Chondrocyte (in vitro differentiated cells): ENCODE measurements at regions not wholly inside any gene's neighbourhood (a gene's known extent, or its start where the extent isn't known, plus 50 kb on each side); places are given as distances from the start of the nearest gene placed in this dataset.

ENCODE experiments used
- DNase-seq: peaks from one replicate; pipeline ENCODE4 v3.0.0; 2021; ENCODE audit warnings: mixed read lengths, low spot score
- H3K27ac Mint-ChIP-seq: one replicate; pipeline ENCODE4 v1.8.0; 2021; ENCODE audit warnings: mild to moderate bottlenecking, moderate library complexity, mixed read lengths; ENCODE audit not compliant: unreplicated experiment
- H3K27me3 Mint-ChIP-seq: 2 replicates; pipeline ENCODE4 v1.8.0; 2021; ENCODE audit warnings: low read depth, mixed read lengths
- H3K36me3 Mint-ChIP-seq: 2 replicates; pipeline ENCODE4 v1.8.0; 2021; ENCODE audit warnings: low read depth, mixed read lengths
- H3K4me1 Mint-ChIP-seq: 2 replicates; pipeline ENCODE4 v1.8.0; 2021; ENCODE audit warnings: low read depth, mild to moderate bottlenecking, mixed read lengths
- H3K4me3 Mint-ChIP-seq: one replicate; pipeline ENCODE4 v1.8.0; 2021; ENCODE audit warnings: mild to moderate bottlenecking, moderate library complexity, mixed read lengths; ENCODE audit not compliant: unreplicated experiment
- H3K9me3 Mint-ChIP-seq: 2 replicates; pipeline ENCODE4 v1.8.0; 2021; ENCODE audit warnings: low read depth, mixed read lengths
- TF ChIP-seq, protein P1 (sequence below): fragments of 200-600 bp; sonication (generic); IDR thresholded peaks from 2 replicates; pipeline ENCODE4 v1.5.0; 2021; ENCODE audit warnings: antibody characterized with exemption, mild to moderate bottlenecking, moderate library complexity

- TF ChIP-seq, protein P1, sequence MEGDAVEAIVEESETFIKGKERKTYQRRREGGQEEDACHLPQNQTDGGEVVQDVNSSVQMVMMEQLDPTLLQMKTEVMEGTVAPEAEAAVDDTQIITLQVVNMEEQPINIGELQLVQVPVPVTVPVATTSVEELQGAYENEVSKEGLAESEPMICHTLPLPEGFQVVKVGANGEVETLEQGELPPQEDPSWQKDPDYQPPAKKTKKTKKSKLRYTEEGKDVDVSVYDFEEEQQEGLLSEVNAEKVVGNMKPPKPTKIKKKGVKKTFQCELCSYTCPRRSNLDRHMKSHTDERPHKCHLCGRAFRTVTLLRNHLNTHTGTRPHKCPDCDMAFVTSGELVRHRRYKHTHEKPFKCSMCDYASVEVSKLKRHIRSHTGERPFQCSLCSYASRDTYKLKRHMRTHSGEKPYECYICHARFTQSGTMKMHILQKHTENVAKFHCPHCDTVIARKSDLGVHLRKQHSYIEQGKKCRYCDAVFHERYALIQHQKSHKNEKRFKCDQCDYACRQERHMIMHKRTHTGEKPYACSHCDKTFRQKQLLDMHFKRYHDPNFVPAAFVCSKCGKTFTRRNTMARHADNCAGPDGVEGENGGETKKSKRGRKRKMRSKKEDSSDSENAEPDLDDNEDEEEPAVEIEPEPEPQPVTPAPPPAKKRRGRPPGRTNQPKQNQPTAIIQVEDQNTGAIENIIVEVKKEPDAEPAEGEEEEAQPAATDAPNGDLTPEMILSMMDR = no peak
- Mint-ChIP-seq H3K36me3 (no peaks in the 10 kb centered on the region), H3K27ac (no peak overlapping the region)
Measured at GRCh38 chr1:234710381-234710780, 100.4 kb upstream of the IRF2BP2 start.

GRCh38 chr1:234709473-234710228 lies 99.7 kb upstream of the IRF2BP2 start:
- Mint-ChIP-seq H3K4me3 (no peak overlapping the region), H3K4me1 (peaks cover 10% of the 10 kb centered on the region), H3K9me3 (no peaks in the 10 kb centered on the region), H3K36me3 (no peaks in the 10 kb centered on the region), H3K27me3 (no peaks in the 10 kb centered on the region), H3K27ac (no peak overlapping the region)
- TF ChIP-seq, protein P1 = no peak
- DNase-seq = no peak

More at GRCh38 chr1:234710381-234710780, 100.4 kb upstream of the IRF2BP2 start:
- Mint-ChIP-seq H3K27me3 (no peaks in the 10 kb centered on the region), H3K9me3 (no peaks in the 10 kb centered on the region), H3K4me3 (no peak overlapping the region), H3K4me1 (peaks cover 13% of the 10 kb centered on the region)
- DNase-seq = no peak

GRCh38 chr1:234708700-234709395 lies 98.9 kb upstream of the IRF2BP2 start:
- H3K9me3 Mint-ChIP-seq = no peaks in the 10 kb centered on the region
- DNase-seq = no peak
- H3K4me1 Mint-ChIP-seq = peaks cover 10% of the 10 kb centered on the region
- TF ChIP-seq, protein P1 = no peak
- H3K27me3 Mint-ChIP-seq = peaks cover 3% of the 10 kb centered on the region
- H3K4me3 Mint-ChIP-seq = no peak overlapping the region
- no peak overlapping the region for H3K27ac Mint-ChIP-seq
- peaks cover 2% of the 10 kb centered on the region for H3K36me3 Mint-ChIP-seq

DNA sequence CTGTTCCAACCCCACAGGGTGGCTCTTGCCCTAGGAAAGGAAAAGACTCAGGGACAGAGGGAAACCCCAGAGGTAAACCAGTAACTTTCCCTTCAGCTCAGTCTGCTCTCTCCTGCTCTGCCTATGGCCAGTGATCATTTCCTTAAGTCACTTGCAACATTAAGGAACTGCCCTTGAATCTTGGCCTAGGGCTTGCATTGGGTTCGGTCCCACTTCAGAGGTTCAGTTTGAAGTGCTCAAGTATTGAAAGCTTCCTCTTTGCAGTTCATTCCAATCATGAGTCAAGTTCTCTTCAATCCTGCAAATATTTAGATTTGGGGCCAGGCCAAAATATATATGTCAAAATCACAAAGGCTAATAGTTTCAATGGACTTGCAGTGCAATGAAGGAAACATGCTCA lies 97.7 kb upstream of the IRF2BP2 start:
- DNase-seq = no peak
- peaks cover 3% of the 10 kb centered on the region for H3K27me3 Mint-ChIP-seq
- no peaks in the 10 kb centered on the region for H3K9me3 Mint-ChIP-seq
- H3K4me3 Mint-ChIP-seq = no peak overlapping the region
- TF ChIP-seq, protein P1 = no peak
- H3K27ac Mint-ChIP-seq = no peak overlapping the region
- peaks cover 10% of the 10 kb centered on the region for H3K4me1 Mint-ChIP-seq
- H3K36me3 Mint-ChIP-seq = peaks cover 2% of the 10 kb centered on the region

DNA sequence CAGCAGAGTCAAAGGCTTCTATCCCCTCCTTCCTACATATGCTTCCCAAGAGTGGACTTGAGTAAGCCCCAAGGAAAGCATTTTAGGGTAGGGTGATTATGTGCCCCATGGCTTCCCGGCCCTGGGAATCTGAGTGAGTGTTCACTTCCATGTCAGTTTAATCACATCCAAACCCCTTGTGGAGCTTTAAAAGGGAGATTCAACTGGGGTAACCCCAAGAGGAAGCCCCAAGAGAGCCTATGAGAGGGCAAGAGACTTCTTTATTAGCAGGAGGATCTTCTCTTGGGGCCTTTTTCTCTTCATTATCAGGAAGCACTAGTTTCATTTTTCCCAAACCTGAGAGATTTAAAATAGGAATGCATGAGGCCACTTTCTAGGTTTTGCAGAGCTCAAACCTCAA lies 97.0 kb upstream of the IRF2BP2 start:
- Mint-ChIP-seq H3K27ac (no peak overlapping the region), H3K4me1 (peaks cover 10% of the 10 kb centered on the region), H3K27me3 (peaks cover 3% of the 10 kb centered on the region), H3K4me3 (no peak overlapping the region), H3K9me3 (no peaks in the 10 kb centered on the region), H3K36me3 (peaks cover 2% of the 10 kb centered on the region)
- TF ChIP-seq, protein P1 = no peak
- no peak for DNase-seq
